Central memory CD4-positive, alpha-beta T cell (primary cell): ENCODE measurements at regions not wholly inside any gene's neighbourhood (a gene's known extent, or its start where the extent isn't known, plus 50 kb on each side); places are given as distances from the start of the nearest gene placed in this dataset.
A peak's percentile ranks its signal among the peaks of the same experiment; 100 is the strongest.

ENCODE experiments used
- DNase-seq: peaks from one replicate; pipeline ENCODE4 v3.0.0; 2022

DNA sequence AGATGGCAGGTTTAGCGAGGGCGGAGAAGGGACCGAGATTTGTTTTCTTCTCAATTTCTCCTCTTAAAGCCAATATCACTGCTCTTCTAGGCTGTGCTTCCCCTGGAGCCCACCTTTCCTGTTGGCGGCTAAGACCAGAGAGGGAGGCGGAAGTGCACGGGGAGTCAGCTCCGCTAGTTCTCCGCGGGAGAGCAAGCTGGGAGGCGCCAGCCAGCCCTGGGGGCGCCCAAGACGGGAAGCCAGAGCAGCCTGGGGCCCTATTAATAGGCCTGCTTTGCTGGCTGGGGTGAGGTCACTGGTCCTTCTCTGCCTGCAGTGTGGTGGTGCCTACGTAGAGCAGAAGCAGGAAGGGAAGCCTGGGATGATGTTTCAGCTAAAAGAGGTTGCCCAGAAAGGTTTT is 61.6 kb downstream of the LSM5 start:
- DNase-seq, result no peak

DNA sequence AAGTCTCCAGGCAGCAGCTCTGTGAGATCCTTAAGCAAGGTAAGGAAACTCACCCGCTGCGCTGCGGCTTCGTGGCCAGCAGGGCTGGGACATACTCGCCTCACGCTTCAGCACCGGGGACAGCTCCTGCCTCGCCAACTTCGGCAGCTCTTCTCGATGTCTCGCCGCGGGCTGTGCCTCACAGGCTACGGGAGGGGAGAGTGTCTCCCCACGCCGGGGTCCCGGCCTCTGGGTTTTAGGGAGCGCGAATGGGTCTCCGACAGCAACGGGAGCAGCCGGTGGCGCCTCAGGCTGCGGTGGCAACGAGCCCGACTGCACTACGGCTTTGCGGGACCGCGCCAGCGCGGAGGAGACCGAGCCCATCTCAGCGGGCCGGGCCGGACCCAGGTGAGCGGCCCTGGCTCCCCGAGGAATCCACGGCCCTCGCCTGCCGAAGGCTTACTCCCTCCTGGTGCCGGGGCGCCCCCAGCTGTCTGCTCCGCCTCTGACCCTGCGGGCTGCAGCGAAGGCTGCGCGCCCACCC is 62.4 kb downstream of the LSM5 start:
- peak; percentile 26 for DNase-seq

- no peak for DNase-seq
Measured at GRCh38 chr7:32416846-32417245, 73.3 kb downstream of the LSM5 start.

DNA sequence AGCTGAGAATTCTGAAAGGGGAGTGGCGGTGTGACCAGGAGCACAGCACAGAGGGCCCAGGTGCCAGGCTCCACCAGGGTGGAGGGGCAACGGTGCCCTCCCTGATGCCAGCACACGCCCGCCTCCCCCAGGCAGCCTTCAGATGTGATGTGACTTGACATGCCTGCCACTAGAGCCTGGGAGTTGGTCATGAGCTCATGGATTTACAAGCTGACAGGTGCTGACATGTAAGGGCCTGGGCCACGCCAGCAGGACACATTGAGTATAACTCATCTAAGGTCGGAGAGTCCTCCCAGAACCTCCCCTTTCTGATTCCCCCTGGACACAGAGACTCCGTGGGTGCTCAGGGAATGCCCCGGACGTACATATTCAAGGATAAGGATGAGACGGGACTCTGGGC is 74.2 kb downstream of the LSM5 start:
- no peak for DNase-seq

DNA sequence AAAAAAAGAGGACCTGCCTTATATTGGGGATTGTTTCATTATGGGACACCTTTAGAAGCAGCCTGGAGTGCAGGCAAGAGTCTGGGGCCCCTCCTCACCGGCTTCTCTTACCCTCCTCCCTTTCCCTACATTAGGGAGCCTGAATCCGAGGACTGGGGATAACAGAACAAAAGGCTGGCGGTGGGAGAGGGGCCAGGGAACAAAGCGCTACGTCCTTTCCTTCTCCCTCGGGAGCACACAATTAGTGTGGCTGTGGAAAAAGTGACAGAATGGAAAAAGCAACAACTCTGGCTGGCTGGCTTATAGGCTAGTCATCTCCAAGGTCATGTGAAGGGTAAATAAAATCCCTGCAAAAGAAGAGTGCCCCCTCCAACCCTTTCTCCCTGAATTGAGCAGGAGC is 74.7 kb downstream of the LSM5 start:
- no peak for DNase-seq

- DNase-seq, result no peak
Measured at GRCh38 chr7:32412471-32412870, 77.7 kb downstream of the LSM5 start.

DNA sequence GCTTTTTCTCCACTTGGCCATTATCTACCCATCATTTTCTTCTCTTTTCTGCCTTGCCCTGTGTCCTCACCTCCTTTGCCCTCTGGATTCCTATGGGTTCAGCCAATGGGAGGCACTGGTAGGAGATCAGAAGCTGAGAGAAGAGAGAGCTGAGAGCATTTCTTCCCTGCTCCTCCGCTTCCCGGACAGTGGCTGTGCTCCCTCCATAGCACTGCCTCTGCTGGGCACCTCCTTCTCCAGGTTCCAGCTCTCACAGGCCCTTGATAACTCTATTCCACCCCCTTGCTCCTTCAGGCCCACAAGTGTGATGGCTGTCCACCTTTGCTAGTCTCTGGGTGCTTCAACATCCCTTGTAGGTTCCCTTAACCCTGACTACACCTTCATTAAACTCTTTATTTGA is 79.6 kb downstream of the LSM5 start:
- no peak for DNase-seq

GRCh38 chr7:32406386-32406785 is 83.8 kb downstream of the LSM5 start:
- no peak for DNase-seq

GRCh38 chr7:32403463-32404229 is 86.5 kb downstream of the LSM5 start:
- no peak for DNase-seq

DNA sequence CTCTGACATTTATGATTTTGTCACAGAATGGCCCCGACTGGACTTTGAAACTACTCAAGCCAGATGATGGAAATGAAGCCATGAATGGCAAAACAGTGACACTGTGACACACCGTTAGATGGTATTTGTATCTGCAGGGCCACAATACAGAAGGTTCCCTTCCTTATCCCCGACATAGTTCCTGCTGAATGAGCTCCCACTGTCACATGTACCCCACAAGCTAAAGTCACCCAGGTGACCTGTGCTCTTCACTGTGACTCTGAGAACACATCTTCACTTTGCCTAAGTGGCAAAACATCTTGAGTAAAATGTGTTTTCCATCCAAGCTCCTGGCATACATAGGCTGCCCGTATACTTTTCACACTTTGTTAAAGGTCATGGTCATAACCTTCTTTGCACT is 89.5 kb downstream of the LSM5 start:
- no peak for DNase-seq

GRCh38 chr7:32399311-32399710 is 90.9 kb downstream of the LSM5 start:
- DNase-seq, result no peak

GRCh38 chr7:32395168-32395567 is 95.0 kb downstream of the LSM5 start:
- no peak for DNase-seq

- DNase-seq, result no peak
Measured at GRCh38 chr7:32393861-32394260, 96.3 kb downstream of the LSM5 start.

DNA sequence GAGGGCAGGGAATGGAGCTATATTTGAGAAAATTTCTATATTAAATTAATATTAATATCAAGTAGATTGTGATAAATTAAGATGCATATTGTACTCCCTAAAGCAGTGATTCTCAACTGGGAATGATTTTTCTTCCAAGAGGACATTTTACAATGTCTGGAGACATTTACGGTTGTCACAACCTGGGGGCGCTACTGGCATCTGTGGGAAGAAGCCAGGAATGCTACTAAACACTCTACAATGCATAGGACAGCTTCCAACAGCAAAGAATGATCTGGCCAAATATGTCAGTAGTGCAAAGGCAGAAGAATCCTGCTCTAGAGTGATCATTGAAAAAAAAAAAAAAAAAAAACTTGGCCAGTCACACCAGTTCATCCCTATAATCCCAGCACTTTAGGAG is 100.0 kb downstream of the LSM5 start:
- no peak for DNase-seq

- DNase-seq, result no peak
Measured at GRCh38 chr7:32385316-32385956, 104.7 kb downstream of the LSM5 start.

DNA sequence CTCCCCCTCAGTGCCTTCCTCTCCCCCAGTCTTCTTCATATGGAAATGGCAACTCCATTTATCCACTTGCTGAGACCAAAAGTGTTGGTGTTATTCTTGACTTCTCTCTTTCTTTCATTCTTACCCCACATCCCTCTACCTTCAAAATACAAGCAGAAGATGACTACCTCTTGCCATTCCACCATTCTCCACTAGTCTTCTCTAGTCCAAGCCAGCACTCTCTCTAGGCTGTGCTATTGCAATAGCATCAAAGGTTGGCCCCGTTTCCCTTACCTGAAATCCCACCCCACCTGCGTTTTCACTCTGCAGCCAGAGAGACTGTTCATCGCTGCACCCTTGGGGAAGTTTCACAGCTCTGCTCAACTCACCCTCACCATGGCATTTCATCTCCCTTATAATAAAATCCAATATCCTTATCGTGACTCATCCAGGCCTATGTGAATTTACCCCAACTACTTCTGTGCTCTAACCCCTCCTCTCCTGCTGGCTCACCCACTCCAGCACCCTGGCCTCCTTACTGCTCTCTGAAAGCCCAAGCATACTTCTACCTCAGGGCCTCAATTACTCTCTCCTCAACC is 109.1 kb downstream of the LSM5 start:
- DNase-seq, result no peak

- no peak for DNase-seq
Measured at GRCh38 chr7:32379510-32380112, 110.6 kb downstream of the LSM5 start.

- no peak for DNase-seq
Measured at GRCh38 chr7:32378988-32379387, 111.2 kb downstream of the LSM5 start.

DNA sequence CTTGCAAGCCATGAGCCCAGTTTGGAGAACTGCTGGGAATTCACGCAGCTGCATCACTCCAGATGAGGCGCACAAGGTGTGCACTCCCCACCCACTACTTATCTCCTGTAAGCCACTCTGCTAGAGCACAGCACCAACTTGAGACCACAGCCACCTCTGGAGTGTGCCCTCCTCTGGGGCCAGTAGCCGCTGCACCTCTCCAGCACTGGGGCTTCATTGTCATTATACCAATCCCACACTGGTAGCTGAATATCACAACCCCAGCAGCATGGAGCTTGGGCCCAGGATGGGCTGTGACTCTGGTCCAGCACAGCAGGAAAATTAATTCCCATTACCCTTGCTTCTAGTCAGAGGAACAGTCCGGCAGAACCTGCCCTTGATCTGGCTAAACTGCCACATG is 125.6 kb downstream of the LSM5 start:
- DNase-seq, result no peak

DNA sequence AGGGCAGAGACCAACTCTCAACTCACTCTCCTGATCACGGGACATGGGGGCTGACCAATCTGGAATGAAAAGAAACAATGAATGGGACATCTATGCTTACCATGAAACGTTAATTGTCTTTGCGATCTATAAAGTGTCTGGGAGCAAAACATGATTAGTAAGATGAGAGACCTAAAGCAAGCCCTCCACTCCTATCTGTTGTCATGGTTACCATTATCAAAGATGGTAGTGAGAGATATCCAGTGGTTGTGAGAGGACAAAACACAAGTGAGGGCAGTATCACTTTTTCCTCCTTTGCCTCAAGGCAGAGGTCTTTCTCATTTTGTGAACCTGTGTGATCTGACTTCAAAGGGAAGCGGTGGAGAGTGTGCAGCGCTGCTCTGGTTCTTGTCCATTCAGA is 130.1 kb downstream of the LSM5 start:
- DNase-seq, result no peak

- no peak for DNase-seq
Measured at GRCh38 chr7:32357535-32358277, 132.5 kb downstream of the LSM5 start.

DNA sequence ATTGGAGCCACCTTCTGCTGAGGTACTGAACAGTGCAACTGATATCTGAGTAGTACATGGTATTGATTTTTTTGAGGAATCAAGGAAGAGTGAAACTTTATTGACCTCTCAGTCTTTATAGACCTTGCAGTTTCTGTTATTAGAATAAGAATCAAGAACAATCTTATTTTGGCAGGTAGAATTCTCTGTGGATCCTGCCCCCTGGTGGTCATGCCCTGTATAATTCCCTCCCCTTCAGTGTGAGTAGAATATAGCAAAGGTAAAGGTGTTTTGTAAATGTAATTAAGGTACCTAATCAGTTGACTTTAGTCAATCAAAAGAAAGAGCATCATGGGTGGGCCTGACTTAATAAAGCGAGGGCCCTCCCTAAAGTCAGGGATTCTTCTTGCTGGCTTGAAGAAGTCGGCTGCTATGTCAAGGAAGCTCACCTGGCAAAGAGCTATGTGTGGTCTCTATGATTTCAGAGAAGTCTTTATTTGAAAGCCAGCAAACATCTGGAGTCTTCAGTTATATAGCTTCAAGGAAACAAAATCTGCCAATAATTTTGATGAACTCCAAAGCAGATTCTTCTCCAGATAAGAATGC is 142.8 kb downstream of the LSM5 start:
- no peak for DNase-seq

DNA sequence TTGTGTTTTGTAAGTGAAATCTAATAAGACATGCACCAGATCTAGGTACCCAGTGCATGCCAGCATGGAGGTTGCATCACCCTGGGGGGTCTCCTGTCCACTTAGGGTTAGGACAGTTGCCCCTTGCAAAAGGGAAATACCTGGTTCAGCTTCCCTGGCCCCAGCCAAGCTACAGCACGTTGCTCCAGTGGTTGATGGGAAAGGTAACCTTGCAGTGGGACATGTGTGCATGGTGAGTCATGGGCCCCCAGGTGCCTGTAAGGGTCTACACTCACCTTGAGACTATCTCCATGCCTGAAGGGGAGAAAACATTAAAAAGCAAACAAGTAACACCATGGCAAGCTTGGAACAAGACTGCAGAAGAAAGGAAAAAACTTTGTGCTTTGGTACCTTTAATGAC is 143.9 kb downstream of the LSM5 start:
- DNase-seq, result no peak
